ENCODE measurements at regions not wholly inside any gene's neighbourhood (a gene's known extent, or its start where the extent isn't known, plus 50 kb on each side); places are given as distances from the start of the nearest gene placed in this dataset.
A peak's percentile ranks its signal among the peaks of the same experiment; 100 is the strongest.

- no peak overlapping the region for H2BK5ac ChIP-seq (ENCODE audit: low read depth, low read length, poor library complexity)
- H3K9me3 ChIP-seq (ENCODE audit: insufficient read depth, low read depth, low read length) = no peaks in the 10 kb centered on the region
- no peaks in the 10 kb centered on the region for H3K36me3 ChIP-seq (ENCODE audit: control insufficient read depth in 1 of 2, insufficient read depth in 2 of 2, low read length in 2 of 2)
- H3K4me2 ChIP-seq (ENCODE audit: low read length) = no peak overlapping the region
- H4K91ac ChIP-seq (ENCODE audit: low read depth, low read length) = no peak overlapping the region
- no peak overlapping the region for H4K8ac ChIP-seq (ENCODE audit: low read depth, low read length)
- no peak overlapping the region for H3K14ac ChIP-seq (ENCODE audit: low read length)
- no peak overlapping the region for H3K4me3 ChIP-seq (ENCODE audit: low read depth, low read length)
- H4K12ac ChIP-seq (ENCODE audit: low read depth, low read length) = no peak overlapping the region
- H2AK5ac ChIP-seq (ENCODE audit: low read length) = no peak overlapping the region
- H3K4ac ChIP-seq (ENCODE audit: low read depth, low read length) = no peak overlapping the region
- H3K4me1 ChIP-seq (ENCODE audit: control insufficient read depth in 1 of 2, insufficient read depth in 2 of 2, low read length in 2 of 2) = no peaks in the 10 kb centered on the region
- no peak overlapping the region for H2BK120ac ChIP-seq (ENCODE audit: insufficient read depth, low read length, poor library complexity)
- no peak overlapping the region for H3K18ac ChIP-seq (ENCODE audit: low read length)
- no CpG with 5 or more reads among the region's 4 CpGs for WGBS (ENCODE audit: extremely low coverage, insufficient coverage, insufficient read length)
- H2AFZ ChIP-seq (ENCODE audit: insufficient read depth, low read length, poor library complexity) = no peak overlapping the region
- no peak overlapping the region for H3K9ac ChIP-seq (ENCODE audit: low read length)
- no peak overlapping the region for H2BK12ac ChIP-seq (ENCODE audit: low read length)
- H3K27ac ChIP-seq (ENCODE audit: low read depth, low read length) = no peak overlapping the region
- no peak for DNase-seq
- no peaks in the 10 kb centered on the region for H3K27me3 ChIP-seq (ENCODE audit: insufficient read depth, low read length)
- H3K79me2 ChIP-seq (ENCODE audit: control insufficient read depth, insufficient read depth, low read length, poor library complexity) = no peaks in the 10 kb centered on the region
- no peak overlapping the region for H3K23ac ChIP-seq (ENCODE audit: low read length)
- no peaks in the 10 kb centered on the region for H3K79me1 ChIP-seq (ENCODE audit: low read length)
These were observed 183.3 kb downstream of the ARL4C start for GRCh38 chr2:234313558-234313957.

- no peak overlapping the region for H3K14ac ChIP-seq (ENCODE audit: low read length)
- no peaks in the 10 kb centered on the region for H3K36me3 ChIP-seq (ENCODE audit: control insufficient read depth in 1 of 2, insufficient read depth in 2 of 2, low read length in 2 of 2)
- no peak overlapping the region for H3K4ac ChIP-seq (ENCODE audit: low read depth, low read length)
- H2BK12ac ChIP-seq (ENCODE audit: low read length) = no peak overlapping the region
- peaks cover 0 to 3% of the 10 kb centered on the region in 2 experiments for H3K4me1 ChIP-seq (ENCODE audit: control insufficient read depth in 1 of 2, insufficient read depth in 2 of 2, low read length in 2 of 2)
- no peak overlapping the region for H3K9ac ChIP-seq (ENCODE audit: low read length)
- H3K18ac ChIP-seq (ENCODE audit: low read length) = no peak overlapping the region
- H2BK5ac ChIP-seq (ENCODE audit: low read depth, low read length, poor library complexity) = no peak overlapping the region
- H2BK120ac ChIP-seq (ENCODE audit: insufficient read depth, low read length, poor library complexity) = no peak overlapping the region
- no peaks in the 10 kb centered on the region for H3K9me3 ChIP-seq (ENCODE audit: insufficient read depth, low read depth, low read length)
- H2AFZ ChIP-seq (ENCODE audit: insufficient read depth, low read length, poor library complexity) = no peak overlapping the region
- no peak overlapping the region for H3K4me2 ChIP-seq (ENCODE audit: low read length)
- H3K23ac ChIP-seq (ENCODE audit: low read length) = no peak overlapping the region
- no peak overlapping the region for H3K27ac ChIP-seq (ENCODE audit: low read depth, low read length)
- no peaks in the 10 kb centered on the region for H3K79me1 ChIP-seq (ENCODE audit: low read length)
- no peaks in the 10 kb centered on the region for H3K79me2 ChIP-seq (ENCODE audit: control insufficient read depth, insufficient read depth, low read length, poor library complexity)
- H3K27me3 ChIP-seq (ENCODE audit: insufficient read depth, low read length) = no peaks in the 10 kb centered on the region
- no peak overlapping the region for H3K4me3 ChIP-seq (ENCODE audit: low read depth, low read length)
- WGBS (ENCODE audit: extremely low coverage, insufficient coverage, insufficient read length) = no CpG with 5 or more reads among the region's 5 CpGs
- no peak overlapping the region for H4K91ac ChIP-seq (ENCODE audit: low read depth, low read length)
- H4K8ac ChIP-seq (ENCODE audit: low read depth, low read length) = no peak overlapping the region
- DNase-seq = no peak
- H4K12ac ChIP-seq (ENCODE audit: low read depth, low read length) = no peak overlapping the region
- H2AK5ac ChIP-seq (ENCODE audit: low read length) = no peak overlapping the region
These were observed 186.7 kb downstream of the ARL4C start for GRCh38 chr2:234310166-234310565.

GRCh38 chr2:234309431-234309830, 187.4 kb downstream of the ARL4C start:
- Histone ChIP-seq H3K23ac (ENCODE audit: low read length) (no peak overlapping the region), H3K79me2 (ENCODE audit: control insufficient read depth, insufficient read depth, low read length, poor library complexity) (no peaks in the 10 kb centered on the region), H3K79me1 (ENCODE audit: low read length) (no peaks in the 10 kb centered on the region), H4K91ac (ENCODE audit: low read depth, low read length) (no peak overlapping the region), H3K4me1 (ENCODE audit: control insufficient read depth in 1 of 2, insufficient read depth in 2 of 2, low read length in 2 of 2) (peaks cover 3% of the 10 kb centered on the region in 2 experiments), H3K4me3 (ENCODE audit: low read depth, low read length) (no peak overlapping the region), H3K14ac (ENCODE audit: low read length) (no peak overlapping the region), H2BK120ac (ENCODE audit: insufficient read depth, low read length, poor library complexity) (no peak overlapping the region), H2BK12ac (ENCODE audit: low read length) (no peak overlapping the region), H3K4me2 (ENCODE audit: low read length) (no peak overlapping the region), H2AFZ (ENCODE audit: insufficient read depth, low read length, poor library complexity) (no peak overlapping the region), H4K8ac (ENCODE audit: low read depth, low read length) (no peak overlapping the region), H4K12ac (ENCODE audit: low read depth, low read length) (no peak overlapping the region), H3K4ac (ENCODE audit: low read depth, low read length) (no peak overlapping the region), H3K18ac (ENCODE audit: low read length) (no peak overlapping the region), H3K27me3 (ENCODE audit: insufficient read depth, low read length) (no peaks in the 10 kb centered on the region), H3K9me3 (ENCODE audit: insufficient read depth, low read depth, low read length) (no peaks in the 10 kb centered on the region), H3K36me3 (ENCODE audit: control insufficient read depth in 1 of 2, insufficient read depth in 2 of 2, low read length in 2 of 2) (no peaks in the 10 kb centered on the region), H3K9ac (ENCODE audit: low read length) (no peak overlapping the region), H3K27ac (ENCODE audit: low read depth, low read length) (no peak overlapping the region), H2BK5ac (ENCODE audit: low read depth, low read length, poor library complexity) (no peak overlapping the region), H2AK5ac (ENCODE audit: low read length) (no peak overlapping the region)
- WGBS (ENCODE audit: extremely low coverage, insufficient coverage, insufficient read length) = no CpG with 5 or more reads among the region's 5 CpGs
- no peak for DNase-seq

- no peaks in the 10 kb centered on the region for H3K27me3 ChIP-seq (ENCODE audit: insufficient read depth, low read length)
- no peak overlapping the region for H3K9ac ChIP-seq (ENCODE audit: low read length)
- peaks cover 3% of the 10 kb centered on the region in 2 experiments for H3K4me1 ChIP-seq (ENCODE audit: control insufficient read depth in 1 of 2, insufficient read depth in 2 of 2, low read length in 2 of 2)
- no peak overlapping the region for H2BK5ac ChIP-seq (ENCODE audit: low read depth, low read length, poor library complexity)
- H3K4me3 ChIP-seq (ENCODE audit: low read depth, low read length) = no peak overlapping the region
- H2AFZ ChIP-seq (ENCODE audit: insufficient read depth, low read length, poor library complexity) = no peak overlapping the region
- H4K12ac ChIP-seq (ENCODE audit: low read depth, low read length) = no peak overlapping the region
- H2BK120ac ChIP-seq (ENCODE audit: insufficient read depth, low read length, poor library complexity) = no peak overlapping the region
- H2AK5ac ChIP-seq (ENCODE audit: low read length) = no peak overlapping the region
- no peak overlapping the region for H3K23ac ChIP-seq (ENCODE audit: low read length)
- no peaks in the 10 kb centered on the region for H3K79me2 ChIP-seq (ENCODE audit: control insufficient read depth, insufficient read depth, low read length, poor library complexity)
- WGBS (ENCODE audit: extremely low coverage, insufficient coverage, insufficient read length) = no CpG with 5 or more reads among the region's 6 CpGs
- no peak overlapping the region for H4K8ac ChIP-seq (ENCODE audit: low read depth, low read length)
- no peak overlapping the region for H3K18ac ChIP-seq (ENCODE audit: low read length)
- H3K36me3 ChIP-seq (ENCODE audit: control insufficient read depth in 1 of 2, insufficient read depth in 2 of 2, low read length in 2 of 2) = no peaks in the 10 kb centered on the region
- peak in 1 of 2 donors; percentile 45 for DNase-seq
- H4K91ac ChIP-seq (ENCODE audit: low read depth, low read length) = no peak overlapping the region
- H3K4me2 ChIP-seq (ENCODE audit: low read length) = no peak overlapping the region
- H2BK12ac ChIP-seq (ENCODE audit: low read length) = no peak overlapping the region
- H3K9me3 ChIP-seq (ENCODE audit: insufficient read depth, low read depth, low read length) = no peaks in the 10 kb centered on the region
- no peak overlapping the region for H3K27ac ChIP-seq (ENCODE audit: low read depth, low read length)
- no peak overlapping the region for H3K4ac ChIP-seq (ENCODE audit: low read depth, low read length)
- no peak overlapping the region for H3K14ac ChIP-seq (ENCODE audit: low read length)
- no peaks in the 10 kb centered on the region for H3K79me1 ChIP-seq (ENCODE audit: low read length)
These were observed 188.1 kb downstream of the ARL4C start for GRCh38 chr2:234308813-234309195.
